ENCODE measurements at regions not wholly inside any gene's neighbourhood (a gene's known extent, or its start where the extent isn't known, plus 50 kb on each side); places are given as distances from the start of the nearest gene placed in this dataset.
A peak's percentile ranks its signal among the peaks of the same experiment; 100 is the strongest.
"Not testable (repeated sequence)": the region's sequence is repeated elsewhere in the genome, so short reads cannot be mapped to it uniquely, and the experiment has no call there.

DNA sequence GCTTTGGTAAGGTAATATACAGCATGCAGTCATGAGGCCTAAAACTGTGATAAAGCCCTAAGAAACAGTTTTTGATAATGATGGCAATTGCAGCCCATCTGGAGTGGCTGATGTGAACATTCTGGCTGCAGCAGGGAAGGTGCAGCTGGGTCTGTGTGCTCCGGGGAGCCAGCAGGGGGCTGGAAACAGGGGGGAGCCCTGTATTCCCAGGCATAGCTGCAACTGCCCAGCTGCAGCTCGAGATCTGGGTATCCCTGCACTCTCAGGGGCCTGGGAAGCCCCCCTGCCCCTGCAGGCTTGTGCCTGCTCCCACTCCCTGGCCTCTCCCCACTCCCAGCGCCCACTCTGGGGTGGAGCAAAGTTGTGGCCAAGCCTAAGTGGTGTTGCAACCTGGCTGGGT is 95.6 kb downstream of the RRAGB start:
- no peak for DNase-seq (ENCODE audit: low spot score)

DNA sequence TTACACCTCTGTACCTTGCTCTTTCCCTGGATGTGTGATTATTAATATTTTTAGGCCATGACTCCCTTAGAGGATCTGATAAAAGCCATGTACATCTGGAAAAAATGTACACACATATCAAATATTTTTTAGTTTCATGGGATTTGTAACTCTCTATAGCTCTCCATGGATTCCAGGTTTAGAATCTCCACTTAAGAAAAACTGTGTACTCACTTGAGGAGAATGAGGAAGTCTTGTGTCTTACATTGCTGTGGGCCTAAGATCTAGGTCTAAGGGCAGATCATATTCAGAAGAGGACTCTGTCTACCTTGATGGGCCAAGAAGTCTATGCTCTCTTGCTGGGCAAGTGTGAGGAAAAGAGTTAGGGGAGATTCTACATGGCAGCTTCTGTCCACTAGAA is 98.0 kb downstream of the RRAGB start:
- DNase-seq (ENCODE audit: low spot score), result no peak

DNA sequence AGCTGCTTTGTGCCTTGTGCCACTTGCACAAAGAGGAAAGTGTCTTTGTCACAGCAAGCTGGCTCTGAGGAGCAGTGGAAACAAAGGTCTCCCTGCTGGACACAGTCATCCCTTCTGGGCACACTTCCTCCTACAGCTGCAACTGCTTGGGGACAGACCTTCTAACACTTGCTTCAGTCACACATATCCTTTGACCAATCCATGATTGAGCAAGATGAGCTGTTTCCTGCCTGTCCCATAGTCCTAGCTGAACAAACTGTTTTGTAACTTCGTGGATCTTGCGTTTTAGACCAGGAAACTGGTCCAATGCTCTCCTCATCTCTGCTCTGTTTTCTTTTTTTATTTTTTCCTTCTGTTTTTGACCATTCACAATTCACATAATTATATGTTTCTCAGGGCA is 98.5 kb downstream of the RRAGB start:
- no peak for DNase-seq (ENCODE audit: low spot score)

DNA sequence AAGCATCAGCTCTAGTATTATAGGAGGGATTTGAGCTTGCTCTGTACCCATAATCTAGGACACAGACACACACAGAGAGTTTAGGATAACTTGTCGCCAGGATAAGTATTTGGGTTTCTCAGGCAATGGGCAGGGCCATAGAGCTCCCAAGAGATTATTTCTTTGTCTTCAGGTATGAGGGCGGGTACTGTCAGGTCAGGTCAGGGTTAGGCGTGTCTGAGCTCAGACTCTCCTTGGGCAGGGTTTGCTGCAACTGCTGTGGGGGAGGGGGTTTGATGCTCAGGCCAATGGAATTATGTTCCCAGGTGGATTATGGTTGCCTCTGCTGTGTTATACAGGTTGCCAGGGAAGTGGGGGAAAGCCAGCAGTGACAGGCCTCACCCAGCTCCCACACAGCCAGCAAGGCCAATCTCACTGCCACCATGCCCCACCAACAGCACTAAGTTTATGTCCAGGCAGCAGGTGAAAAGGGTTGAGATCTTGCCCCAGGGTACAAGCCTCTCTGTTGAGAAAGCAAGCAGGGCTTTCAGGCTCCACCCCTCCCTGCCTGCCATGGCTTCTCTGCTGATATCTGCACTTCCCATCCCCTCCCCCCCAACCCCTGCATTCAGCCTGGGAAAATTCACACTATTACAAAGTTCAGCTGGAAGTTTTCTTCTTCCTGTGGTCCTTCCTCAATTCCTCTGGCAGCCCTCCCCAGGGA is 101.3 kb downstream of the RRAGB start:
- DNase-seq (ENCODE audit: low spot score), result no peak

DNA sequence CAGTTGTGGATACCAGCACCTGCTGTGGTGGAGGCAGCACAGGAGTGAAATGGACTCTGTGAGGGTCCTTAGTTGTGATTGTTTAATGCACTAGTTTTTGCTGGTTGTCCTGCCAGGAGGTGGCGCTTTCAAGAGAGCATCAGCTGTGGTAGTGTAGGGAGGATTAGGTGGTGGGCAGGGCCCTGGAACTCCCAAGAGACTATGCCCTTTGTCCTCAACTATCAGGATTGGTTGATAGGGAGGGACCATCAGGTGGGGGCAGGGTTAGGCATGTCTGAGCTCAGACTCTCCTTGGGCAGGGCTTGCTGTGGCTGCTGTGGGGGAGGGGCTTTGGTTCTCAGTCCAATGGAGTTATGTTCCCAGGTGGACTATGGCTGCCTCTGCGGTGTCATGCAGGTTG is 121.9 kb downstream of the RRAGB start:
- DNase-seq (ENCODE audit: low spot score), result no peak

DNA sequence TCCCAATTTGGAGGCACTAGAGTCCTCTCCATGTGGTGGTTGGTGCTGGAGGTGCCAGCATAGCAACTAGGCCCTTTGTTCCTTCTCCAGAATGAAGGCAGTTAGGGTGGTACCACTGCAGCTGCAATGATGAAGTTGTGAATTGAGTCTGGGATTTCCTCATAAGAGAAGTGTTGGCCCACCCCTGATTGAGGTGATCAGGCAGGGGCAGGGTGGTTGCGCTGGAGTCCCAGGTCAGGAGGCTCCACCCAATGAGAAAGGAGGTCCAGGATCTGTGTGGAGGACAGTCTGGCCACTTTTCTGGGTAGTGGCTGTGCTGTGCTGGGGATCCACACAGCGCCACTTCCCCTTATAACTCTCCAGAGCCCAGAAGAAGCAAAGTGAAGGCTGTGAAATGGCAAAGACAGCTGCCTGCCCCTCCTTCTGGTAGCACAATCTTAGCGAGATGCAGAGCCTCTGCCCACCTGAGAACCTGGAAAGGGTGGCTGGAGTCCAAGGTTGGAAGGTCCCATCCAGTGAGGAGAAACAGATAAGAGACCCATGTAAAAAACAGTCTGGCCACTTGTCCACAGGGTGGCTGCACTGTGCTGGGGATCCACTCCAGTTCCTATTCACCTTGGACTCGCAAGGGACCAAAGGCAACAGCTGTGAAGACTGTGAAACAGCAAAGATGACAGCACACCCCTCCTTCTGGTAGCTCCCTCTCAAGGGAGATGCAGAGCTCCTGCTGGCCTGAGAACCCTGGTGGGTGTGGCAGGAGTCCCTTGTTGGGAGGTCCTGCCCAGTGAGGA is 124.6 kb downstream of the RRAGB start:
- DNase-seq (ENCODE audit: low spot score), result no peak

DNA sequence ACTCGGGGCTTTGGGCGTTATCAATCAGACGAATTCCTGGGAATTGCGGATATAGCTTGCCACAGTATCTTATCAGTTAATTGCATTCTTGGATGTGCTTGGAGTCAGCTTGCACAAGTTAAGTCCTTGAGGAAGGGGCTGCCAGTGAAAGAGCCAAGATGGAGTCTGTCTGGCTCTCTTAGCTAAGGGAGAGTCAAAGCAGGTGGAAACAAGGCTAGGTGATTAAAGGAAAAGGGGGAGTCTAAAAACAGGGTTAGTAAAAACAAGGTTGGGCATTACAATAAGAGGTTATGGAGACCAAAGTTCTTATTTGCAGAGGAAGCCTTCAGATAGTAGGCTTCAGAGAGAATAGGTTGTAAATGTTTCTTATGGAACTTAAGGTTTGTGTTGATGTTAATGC is 149.2 kb downstream of the RRAGB start:
- DNase-seq (ENCODE audit: low spot score), result not testable (repeated sequence)

DNA sequence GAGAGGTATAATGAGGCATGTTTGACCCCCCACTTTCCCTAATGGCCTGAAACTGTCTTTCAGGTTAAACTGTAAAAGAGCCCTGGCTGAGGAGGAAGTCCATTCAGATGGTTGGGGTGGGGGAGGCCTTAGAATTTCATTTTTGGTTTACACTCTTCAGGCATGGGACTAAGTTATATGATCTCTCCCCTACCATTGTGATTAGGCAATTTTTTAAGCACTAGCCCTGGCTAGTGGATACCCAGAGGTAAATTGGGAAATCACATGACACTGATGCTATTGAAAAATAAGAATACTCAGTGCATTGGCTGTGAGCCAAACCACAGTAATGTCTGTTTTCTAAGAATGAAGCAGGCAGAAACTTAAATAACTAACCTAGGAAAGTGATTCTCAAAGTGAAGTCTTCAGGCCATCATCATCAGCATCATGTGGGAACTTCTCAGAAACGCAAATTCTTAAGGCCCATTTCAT is 149.7 kb downstream of the RRAGB start:
- DNase-seq (ENCODE audit: low spot score), result no peak

DNA sequence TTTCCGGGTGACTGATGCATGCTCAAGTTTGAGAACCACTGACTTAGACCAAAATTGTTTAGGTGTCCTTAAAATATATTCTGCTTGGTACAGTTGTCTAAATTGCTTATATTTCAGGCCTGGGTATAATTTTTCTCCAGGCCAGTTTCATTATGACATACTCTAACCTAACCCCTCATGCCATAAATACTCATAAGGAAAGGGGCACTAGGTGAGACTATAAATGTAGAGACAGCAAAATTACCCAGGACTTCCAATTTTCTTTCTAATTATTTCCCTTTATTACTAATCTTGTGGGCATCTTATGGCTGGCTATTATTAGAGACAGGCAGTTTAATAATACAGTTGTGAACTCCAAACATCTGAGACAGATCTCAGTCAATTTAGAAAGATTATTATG is 150.2 kb downstream of the RRAGB start:
- no peak for DNase-seq (ENCODE audit: low spot score)

DNA sequence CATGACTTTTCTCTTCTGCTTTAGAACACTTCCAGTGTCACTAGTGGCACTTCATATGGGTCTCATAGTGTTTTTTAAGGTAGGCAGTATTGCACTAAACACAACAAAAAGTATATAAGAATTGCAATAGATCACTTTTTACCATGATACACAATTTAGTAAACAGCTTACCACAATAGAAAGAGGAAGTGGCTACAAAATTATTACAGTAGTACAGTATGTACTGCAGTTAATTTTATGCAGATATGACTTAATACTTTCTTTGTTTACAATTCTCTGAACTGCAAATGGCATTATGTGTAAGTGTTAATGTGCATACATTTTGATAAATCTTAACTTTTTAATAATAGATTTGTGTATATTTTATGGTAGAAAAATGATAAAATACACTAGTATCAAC is 157.3 kb downstream of the RRAGB start:
- DNase-seq (ENCODE audit: low spot score), result no peak

DNA sequence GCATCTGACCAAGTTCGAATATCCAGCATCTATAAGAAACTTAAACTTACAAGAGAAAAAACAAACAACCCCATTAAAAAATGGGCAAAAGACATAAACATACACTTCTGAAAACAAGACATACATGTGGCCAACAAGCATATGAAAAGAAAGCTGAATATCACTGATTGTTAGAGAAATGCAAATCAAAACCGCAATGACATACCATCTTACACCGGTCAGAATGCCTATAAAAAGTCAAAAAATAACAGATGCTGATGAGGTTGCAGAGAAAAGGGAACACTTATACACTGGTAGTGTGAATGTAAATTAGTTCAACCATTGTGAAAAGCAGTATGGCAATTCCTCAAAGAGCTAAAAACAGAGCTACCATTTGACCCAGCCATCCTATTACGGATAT is 166.0 kb downstream of the RRAGB start:
- DNase-seq (ENCODE audit: low spot score), result not testable (repeated sequence)

DNA sequence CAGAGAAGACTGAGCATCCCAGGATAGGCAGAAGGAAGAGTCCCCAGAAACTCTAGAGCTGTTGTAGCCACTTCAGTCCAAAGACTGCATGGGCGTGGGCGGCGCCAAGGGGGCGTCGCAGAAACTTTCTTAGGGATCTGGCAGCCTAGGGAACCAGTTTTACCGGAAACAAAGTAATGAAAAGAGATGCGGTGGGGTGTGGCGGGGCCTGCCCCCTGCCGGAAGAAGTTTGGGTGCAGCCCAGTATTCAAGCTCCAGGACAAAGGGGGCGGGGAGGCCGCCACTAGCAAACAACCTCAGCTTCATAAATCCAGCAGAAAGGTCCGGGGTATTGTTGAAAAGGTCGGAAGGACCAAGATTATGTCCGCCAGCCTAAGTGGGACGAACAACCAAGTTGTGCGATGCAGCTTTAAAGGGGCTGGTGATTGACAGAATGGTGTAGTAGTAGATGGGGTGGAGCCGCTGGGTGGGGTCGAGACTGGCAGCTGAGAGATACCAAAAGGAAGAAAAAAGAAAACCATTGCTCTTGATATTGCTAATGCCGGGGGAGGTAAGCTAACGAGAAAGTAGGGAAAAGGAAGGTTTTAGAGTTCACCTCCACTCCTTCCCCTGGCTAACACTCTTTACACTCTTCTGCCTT is 190.5 kb downstream of the RRAGB start:
- peak; percentile 63 for DNase-seq (ENCODE audit: low spot score)

DNA sequence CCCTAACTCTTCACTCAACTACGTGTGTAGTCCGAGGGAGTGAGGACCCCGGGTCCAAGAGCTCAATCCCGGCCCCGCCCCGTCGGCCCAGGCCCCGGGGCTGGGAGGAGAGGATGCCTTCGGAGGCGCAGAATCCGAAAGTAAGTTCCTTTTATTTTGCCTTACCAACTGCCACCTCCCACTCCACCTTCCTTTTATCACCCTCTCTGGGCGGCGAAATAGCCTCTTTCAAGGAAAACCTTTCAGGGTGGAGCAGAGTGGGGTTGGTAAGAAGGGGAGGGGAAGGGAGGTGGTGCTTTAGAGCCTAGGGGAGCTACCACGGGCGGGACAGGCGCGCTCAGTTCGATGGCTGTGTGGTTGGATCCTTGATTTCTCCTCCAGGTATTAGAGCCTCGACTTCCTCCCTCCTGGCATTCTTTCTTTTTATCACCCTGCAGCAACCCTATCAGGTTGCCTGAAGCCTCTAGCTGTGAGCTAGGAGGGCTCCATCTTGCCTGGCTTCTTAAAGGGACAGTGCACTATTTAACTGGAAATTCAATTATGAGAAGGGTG is 191.2 kb downstream of the RRAGB start:
- DNase-seq (ENCODE audit: low spot score), result peak; percentile 11

DNA sequence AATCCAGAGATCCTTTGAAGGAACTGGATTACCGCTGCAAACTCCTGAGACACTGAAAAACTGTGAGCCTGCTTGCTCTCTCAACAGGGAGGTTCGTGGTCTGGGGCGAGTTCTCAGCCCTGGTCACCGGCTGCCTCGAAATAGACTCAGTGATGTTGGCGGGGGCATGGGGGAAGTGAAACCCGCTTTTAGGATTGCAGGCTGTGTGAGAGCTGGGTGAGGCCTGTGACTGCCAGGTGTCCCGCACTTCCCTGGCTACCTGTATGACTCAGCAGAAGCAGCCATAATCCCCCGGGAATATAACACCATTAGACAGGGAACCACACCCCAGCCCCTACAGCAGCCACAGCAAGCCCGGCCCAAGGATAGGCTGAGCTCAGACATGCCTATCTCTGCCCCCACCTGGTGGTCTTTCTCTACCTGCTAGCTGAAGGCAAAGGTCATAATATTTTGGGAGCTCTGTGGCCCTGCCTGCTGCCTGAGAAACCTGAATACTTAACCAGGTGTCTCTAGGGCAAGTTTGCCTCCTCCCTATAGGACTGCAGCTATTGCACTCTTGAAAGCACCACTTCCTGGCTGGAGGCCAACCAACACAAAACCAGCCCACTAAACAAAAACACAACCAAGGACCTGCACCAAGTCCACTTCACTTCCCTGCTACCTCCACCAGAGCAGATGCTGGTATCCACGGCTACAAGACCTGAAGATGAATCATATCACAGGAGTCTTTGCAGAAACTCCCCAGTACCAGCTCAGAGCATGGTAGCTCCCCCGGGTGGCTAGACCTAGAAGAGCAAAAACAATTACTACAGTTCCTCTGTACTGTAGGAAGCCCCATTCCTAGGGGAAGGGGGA is 202.0 kb downstream of the RRAGB start:
- no peak for DNase-seq (ENCODE audit: low spot score)

DNA sequence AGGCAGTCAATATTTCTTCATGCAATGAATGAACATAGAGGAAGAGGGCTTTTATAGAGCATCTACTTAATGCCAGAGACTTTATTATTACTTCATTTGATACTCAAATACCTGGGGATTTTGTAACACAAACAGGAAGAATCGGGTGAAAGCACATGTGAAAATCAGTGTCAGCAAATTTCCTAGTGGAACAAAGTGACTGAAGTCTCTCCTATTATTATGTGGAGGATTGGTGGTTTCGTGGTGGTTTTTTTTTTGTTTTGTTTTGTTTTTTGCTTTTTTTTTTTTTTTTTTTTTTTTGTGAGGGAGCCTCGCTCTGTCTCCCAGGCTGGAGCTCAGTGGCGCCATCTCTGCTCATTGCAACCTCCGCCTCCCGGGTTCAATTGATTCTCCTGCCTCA is 207.0 kb downstream of the RRAGB start:
- no peak for DNase-seq (ENCODE audit: low spot score)

DNA sequence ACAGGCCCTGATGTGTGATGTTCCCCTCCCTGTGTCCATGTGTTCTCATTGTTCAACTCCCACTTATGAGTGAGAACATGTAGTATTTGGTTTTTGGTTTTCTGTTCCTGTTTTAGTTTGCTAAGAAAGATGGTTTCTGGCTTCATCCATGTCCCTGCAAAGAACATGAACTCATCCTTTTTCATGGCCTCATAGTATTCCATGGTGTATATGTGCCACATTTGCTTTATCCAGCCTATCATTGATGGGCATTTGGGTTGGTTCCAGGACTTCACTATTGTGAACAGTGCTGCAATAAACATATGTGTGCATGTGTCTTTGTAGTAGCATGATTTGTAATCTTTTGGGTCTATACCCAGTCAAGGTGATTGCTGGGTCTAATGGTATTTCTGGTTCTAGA is 211.0 kb downstream of the RRAGB start:
- DNase-seq (ENCODE audit: low spot score), result not testable (repeated sequence)
